ENCODE measurements at regions not wholly inside any gene's neighbourhood (a gene's known extent, or its start where the extent isn't known, plus 50 kb on each side); places are given as distances from the start of the nearest gene placed in this dataset.

DNA sequence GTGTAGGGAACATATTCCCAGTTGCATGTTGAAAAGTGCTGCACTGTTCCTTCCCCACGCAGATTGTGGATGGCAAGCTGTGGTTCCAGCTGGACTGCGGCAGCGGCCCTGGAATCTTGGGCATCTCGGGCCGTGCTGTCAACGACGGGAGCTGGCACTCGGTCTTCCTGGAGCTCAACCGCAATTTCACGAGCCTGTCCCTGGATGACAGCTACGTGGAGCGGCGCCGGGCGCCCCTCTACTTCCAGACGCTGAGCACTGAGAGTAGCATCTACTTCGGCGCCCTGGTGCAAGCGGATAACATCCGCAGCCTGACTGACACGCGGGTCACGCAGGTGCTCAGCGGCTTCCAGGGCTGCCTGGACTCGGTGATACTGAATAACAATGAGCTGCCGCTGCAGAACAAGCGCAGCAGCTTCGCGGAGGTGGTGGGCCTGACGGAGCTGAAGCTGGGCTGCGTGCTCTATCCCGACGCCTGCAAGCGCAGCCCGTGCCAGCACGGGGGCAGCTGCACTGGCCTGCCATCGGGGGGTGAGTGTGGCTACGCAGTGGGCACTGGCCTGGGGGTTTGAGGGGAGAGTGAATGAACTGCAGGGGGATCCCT, 102.7 kb upstream of the MTNR1B start:
- DNase-seq (ENCODE audit: low spot score): no peak
- H3K36me3 Mint-ChIP-seq (ENCODE audit: low read depth, unreplicated experiment): no peaks in the 10 kb centered on the region
- H3K4me1 Mint-ChIP-seq (ENCODE audit: unreplicated experiment): peaks cover 18% of the 10 kb centered on the region
- no peaks in the 10 kb centered on the region for H3K9me3 Mint-ChIP-seq (ENCODE audit: unreplicated experiment)
- no peak overlapping the region for H3K27ac Mint-ChIP-seq (ENCODE audit: unreplicated experiment)
- peaks cover 3% of the 10 kb centered on the region for H3K27me3 Mint-ChIP-seq (ENCODE audit: unreplicated experiment)
- no peak overlapping the region for H3K4me3 Mint-ChIP-seq (ENCODE audit: unreplicated experiment)
- TF ChIP-seq, protein P1, sequence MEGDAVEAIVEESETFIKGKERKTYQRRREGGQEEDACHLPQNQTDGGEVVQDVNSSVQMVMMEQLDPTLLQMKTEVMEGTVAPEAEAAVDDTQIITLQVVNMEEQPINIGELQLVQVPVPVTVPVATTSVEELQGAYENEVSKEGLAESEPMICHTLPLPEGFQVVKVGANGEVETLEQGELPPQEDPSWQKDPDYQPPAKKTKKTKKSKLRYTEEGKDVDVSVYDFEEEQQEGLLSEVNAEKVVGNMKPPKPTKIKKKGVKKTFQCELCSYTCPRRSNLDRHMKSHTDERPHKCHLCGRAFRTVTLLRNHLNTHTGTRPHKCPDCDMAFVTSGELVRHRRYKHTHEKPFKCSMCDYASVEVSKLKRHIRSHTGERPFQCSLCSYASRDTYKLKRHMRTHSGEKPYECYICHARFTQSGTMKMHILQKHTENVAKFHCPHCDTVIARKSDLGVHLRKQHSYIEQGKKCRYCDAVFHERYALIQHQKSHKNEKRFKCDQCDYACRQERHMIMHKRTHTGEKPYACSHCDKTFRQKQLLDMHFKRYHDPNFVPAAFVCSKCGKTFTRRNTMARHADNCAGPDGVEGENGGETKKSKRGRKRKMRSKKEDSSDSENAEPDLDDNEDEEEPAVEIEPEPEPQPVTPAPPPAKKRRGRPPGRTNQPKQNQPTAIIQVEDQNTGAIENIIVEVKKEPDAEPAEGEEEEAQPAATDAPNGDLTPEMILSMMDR (IDR thresholded peaks at IDR 0.05; ENCODE audit: unreplicated experiment): no peak

DNA sequence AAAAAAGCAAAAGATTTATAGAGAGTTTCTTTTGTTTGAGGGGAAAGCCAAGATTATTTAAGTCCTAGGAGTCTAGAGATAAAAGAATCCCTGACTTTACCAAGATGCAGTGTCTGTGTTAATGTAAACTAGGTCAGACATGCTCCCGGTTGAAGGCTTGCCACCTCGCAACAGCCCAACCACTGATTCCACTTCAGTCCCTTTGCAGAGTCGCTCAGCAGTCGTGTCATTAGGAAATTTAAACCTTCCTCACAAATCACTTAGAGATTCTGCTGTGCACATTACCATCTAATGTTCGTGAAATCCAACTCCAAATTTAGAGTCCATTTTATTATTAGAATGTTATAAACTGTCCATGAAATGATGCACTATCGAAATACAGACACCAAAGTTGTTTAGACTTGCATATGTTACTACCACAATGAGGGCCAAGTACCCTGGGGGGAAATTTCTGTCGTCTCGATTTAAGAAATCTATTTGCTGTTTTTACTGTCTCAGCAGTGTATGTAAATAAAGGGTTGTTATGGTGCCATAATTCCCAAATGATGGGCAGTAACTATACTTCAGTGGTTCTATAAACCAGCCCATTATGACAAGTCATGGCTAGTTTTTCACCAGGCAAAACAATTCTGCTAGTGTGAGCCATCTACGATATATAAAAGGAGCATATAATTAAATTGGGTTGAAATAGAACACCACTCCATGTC, 101.4 kb upstream of the MTNR1B start:
- Mint-ChIP-seq H3K4me3 (ENCODE audit: unreplicated experiment) (no peak overlapping the region), H3K27ac (ENCODE audit: unreplicated experiment) (no peak overlapping the region), H3K36me3 (ENCODE audit: low read depth, unreplicated experiment) (no peaks in the 10 kb centered on the region), H3K27me3 (ENCODE audit: unreplicated experiment) (peaks cover 5% of the 10 kb centered on the region), H3K4me1 (ENCODE audit: unreplicated experiment) (peaks cover 18% of the 10 kb centered on the region), H3K9me3 (ENCODE audit: unreplicated experiment) (no peaks in the 10 kb centered on the region)
- no peak for DNase-seq (ENCODE audit: low spot score)
- TF ChIP-seq, protein P1 (IDR thresholded peaks at IDR 0.05; ENCODE audit: unreplicated experiment): no peak

GRCh38 chr11:92869716-92870115, 99.7 kb upstream of the MTNR1B start:
- TF ChIP-seq, protein P1 (IDR thresholded peaks at IDR 0.05; ENCODE audit: unreplicated experiment): no peak
- Mint-ChIP-seq H3K4me1 (ENCODE audit: unreplicated experiment) (peaks cover 18% of the 10 kb centered on the region), H3K27ac (ENCODE audit: unreplicated experiment) (no peak overlapping the region), H3K9me3 (ENCODE audit: unreplicated experiment) (no peaks in the 10 kb centered on the region), H3K4me3 (ENCODE audit: unreplicated experiment) (no peak overlapping the region), H3K27me3 (ENCODE audit: unreplicated experiment) (peaks cover 5% of the 10 kb centered on the region), H3K36me3 (ENCODE audit: low read depth, unreplicated experiment) (no peaks in the 10 kb centered on the region)
- DNase-seq (ENCODE audit: low spot score): no peak

DNA sequence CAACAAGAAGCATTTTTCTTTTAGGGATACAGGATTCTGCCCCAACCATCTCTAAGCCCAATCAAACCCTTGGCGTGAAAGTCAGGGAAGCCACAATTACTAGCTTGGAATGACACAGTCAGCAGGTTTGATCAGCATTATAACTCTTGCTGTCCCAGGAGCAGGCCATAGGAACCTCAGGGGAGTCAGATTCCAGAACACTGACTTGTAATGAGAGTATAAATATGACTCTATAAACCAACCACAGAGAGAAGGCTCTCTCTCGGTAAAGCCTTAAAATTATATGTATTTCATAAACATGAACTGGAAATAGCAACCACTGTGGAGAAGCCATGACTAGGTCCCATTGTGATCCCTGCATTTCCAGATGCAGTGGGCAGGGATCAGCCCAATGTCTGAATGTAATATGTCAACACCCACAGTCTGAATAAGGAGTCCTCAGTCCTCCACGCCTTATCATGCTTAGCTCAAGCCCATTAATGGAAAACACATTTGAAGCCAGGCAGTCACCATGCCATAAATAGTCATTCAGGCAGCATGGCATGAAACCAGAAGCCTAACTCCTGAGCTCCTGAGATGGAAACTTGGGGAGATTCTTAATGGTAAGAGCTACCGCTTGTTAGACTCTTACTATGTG, 99.1 kb upstream of the MTNR1B start:
- Mint-ChIP-seq H3K9me3 (ENCODE audit: unreplicated experiment) (no peaks in the 10 kb centered on the region), H3K36me3 (ENCODE audit: low read depth, unreplicated experiment) (no peaks in the 10 kb centered on the region), H3K27me3 (ENCODE audit: unreplicated experiment) (peaks cover 5% of the 10 kb centered on the region), H3K27ac (ENCODE audit: unreplicated experiment) (no peak overlapping the region), H3K4me3 (ENCODE audit: unreplicated experiment) (no peak overlapping the region), H3K4me1 (ENCODE audit: unreplicated experiment) (peaks cover 14% of the 10 kb centered on the region)
- TF ChIP-seq, protein P1 (IDR thresholded peaks at IDR 0.05; ENCODE audit: unreplicated experiment): no peak
- DNase-seq (ENCODE audit: low spot score): no peak

GRCh38 chr11:92873551-92873950, 95.9 kb upstream of the MTNR1B start:
- TF ChIP-seq, protein P1 (IDR thresholded peaks at IDR 0.05; ENCODE audit: unreplicated experiment): no peak
- no peaks in the 10 kb centered on the region for H3K9me3 Mint-ChIP-seq (ENCODE audit: unreplicated experiment)
- H3K4me3 Mint-ChIP-seq (ENCODE audit: unreplicated experiment): no peak overlapping the region
- DNase-seq (ENCODE audit: low spot score): no peak
- peaks cover 2% of the 10 kb centered on the region for H3K27me3 Mint-ChIP-seq (ENCODE audit: unreplicated experiment)
- H3K4me1 Mint-ChIP-seq (ENCODE audit: unreplicated experiment): peaks cover 13% of the 10 kb centered on the region
- H3K36me3 Mint-ChIP-seq (ENCODE audit: low read depth, unreplicated experiment): no peaks in the 10 kb centered on the region
- H3K27ac Mint-ChIP-seq (ENCODE audit: unreplicated experiment): no peak overlapping the region

All from endothelial cell (in vitro differentiated cells).